HG03558 (cell line): ENCODE measurements at regions not wholly inside any gene's neighbourhood (a gene's known extent, or its start where the extent isn't known, plus 50 kb on each side); places are given as distances from the start of the nearest gene placed in this dataset.

Experiments used
- ATAC-seq: cut with Tn5 transposase; IDR thresholded peaks from one replicate; pipeline ENCODE4 v1.9.1; 2021; ENCODE audit warnings: moderate number of reproducible peaks; ENCODE audit not compliant: unreplicated experiment; ENCODE audit errors: extremely low read depth

- ATAC-seq = no peak
These were observed 279.5 kb downstream of the IRX1 start for GRCh38 chr5:3875144-3875543.

DNA sequence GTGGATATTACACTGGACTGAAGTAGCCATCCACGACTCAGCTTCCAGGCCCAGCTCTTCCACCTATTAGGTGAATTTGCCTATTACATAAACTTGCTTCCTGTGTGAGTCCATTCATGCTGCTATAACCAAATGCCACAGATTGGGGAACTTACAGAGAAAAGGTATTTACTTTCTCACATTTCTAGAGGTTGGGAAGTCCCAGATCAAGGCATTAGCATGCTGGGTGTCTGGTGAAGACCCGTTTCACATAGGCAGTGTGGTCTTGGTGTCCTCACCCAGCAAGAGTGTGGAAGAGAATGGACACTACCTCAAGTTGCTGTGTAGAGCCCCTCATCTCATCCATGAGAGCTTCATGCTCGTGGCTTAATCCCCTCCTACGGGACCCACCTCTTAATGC, 282.6 kb downstream of the IRX1 start:
- ATAC-seq = no peak

DNA sequence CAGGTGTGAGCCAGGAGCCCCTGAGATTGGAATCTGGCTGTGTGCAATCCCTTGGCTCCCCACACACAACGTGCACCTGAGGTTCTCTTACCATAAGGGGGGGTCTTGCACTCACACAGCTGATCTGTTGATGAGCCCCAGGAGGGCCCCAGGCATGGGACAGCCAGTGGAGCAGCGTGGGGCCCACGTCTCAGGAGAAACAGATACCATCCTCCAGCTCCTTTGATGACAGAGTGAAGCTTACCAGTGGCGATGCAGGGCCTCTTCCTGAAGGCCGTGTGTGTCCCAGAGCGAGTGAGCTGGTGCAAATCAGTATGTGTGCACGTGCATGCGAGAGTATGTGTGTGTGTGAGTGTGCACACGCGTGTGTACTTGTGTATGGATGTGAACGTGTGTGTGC, 287.4 kb downstream of the IRX1 start:
- ATAC-seq = no peak

- no peak for ATAC-seq
These were observed 291.2 kb downstream of the IRX1 start for GRCh38 chr5:3886524-3887451.

- ATAC-seq = no peak
These were observed 292.7 kb downstream of the IRX1 start for GRCh38 chr5:3888310-3888709.

DNA sequence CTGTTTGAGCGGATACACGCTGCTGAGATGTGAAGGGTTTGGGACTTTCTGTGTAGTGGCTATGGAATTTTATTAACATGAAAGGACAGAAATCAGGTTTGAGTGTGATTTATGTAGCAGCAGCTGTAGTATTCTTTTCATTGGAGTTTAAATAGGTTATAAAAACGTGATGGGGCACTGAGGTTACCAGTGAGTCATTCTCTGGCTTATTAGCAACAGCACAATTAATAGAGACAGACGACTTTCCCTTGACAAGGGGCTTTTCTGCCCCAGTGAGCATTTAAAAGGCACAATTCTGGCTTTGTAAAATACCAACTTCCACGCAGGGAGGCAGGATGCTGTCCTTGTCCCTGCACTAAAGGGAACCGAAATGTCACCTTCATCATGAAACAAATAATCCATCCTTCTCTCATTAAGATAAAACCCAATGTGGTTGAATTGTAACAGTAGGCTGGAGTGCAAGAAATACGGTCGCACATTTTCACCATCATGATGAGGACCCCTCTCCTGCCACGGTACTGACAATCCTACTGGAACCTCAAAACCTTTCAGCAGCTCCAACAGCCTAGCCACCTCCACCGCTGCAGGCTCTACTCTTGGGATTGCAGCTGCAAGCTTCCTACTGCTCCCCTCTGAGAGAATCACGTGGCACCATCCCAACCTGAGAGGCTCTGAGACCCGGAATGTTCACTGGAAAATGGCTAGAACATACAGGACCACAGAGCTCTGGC, 293.9 kb downstream of the IRX1 start:
- ATAC-seq = no peak

DNA sequence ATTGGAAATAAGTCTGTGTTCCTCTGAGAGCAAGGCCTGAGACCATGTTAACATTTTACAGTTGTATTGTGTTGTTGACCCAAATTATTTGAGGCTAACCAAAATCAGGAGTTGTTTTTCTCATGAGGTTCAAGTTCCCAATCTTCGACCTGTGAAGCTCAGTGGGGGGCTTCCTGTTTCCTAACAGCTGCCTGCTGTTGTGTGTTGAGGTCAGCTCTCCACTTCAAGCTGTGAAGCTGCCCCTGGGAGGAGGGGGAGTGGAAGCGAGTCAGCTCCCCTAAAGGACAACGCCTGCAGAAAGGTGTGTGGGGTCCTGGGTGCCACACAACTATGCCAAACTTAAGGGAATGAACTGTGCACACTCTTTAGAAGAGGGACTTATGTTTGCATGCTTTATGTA, 295.5 kb downstream of the IRX1 start:
- ATAC-seq = no peak

DNA sequence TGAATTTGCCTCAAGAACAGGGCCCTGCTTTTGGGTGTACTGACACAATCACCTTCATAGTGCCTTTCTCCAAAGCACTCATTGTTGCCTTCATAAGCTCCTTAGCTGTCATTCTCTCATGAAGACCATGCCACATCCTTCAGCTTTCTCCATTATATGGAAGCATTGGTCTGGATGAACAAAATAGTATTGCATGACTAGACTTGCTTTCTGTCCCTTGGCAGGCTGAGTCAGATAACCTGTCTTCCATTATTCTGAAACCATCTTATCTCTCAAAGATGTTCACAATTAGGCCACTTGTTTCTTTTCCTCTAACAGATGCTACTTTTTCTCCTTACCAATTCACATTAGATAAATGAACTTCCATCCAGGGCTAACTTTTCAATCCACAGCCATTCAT, 297.9 kb downstream of the IRX1 start:
- no peak for ATAC-seq

- no peak for ATAC-seq
These were observed 298.3 kb downstream of the IRX1 start for GRCh38 chr5:3893975-3894374.

DNA sequence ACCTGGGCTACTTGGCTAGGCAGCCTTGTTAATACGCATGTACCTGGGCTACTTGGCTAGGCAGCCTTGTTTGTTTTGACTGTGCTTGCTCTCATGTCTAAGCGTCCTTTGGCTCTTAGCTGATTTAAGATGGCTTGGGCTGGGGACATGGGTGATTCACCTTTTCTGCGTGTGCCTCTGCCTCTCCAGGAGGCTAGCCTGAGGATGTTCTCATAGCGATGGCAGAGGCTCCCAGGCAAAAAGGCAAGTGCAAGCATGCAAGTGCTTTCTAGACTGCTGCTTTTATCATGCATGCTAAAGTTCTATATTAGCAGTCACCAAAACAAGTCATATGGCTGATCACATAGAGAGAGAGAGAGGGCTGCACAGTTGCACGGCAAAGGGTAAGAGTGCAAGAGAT, 300.5 kb downstream of the IRX1 start:
- ATAC-seq = no peak

DNA sequence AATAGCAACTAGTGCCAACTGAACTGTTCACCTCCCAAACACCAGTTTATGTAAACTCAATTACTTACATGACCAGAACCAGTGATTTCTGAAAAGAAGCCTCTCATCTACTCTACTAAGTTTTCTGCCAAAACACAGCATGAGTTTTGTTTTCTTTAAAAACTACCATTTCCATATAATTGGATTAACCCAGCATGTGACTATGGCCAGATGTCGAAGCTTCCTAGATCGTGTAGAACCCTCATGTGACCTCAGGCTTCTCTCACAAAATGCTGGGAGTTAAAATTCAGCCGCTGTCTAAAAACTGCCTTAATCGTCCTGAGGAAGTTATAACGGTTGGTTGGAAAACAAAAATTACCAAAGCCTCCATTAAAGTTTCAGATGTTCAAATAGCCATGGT, 303.5 kb downstream of the IRX1 start:
- no peak for ATAC-seq

- no peak for ATAC-seq
These were observed 309.0 kb downstream of the IRX1 start for GRCh38 chr5:3904584-3904983.

GRCh38 chr5:3905031-3905430, 309.4 kb downstream of the IRX1 start:
- ATAC-seq = no peak

GRCh38 chr5:3905521-3905920, 309.9 kb downstream of the IRX1 start:
- no peak for ATAC-seq

DNA sequence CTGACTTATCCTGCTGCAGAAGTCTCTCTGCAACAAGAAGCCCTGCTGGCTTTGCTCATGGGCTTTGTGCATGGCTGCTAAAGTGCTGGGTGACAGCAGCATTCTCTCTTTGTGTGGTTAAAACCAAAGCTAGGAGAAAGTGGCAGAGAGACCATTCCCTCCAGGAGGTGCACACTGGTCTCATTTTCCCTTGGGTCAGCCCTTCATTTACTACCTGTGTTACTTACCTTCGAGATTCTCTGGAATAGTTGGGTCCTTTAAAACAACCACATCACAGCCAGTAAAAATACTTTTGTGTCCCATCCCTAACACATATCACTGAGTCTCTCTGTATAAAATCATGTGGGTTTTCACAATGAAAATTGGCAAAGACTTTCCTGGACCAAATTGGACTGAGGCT, 315.5 kb downstream of the IRX1 start:
- no peak for ATAC-seq

- no peak for ATAC-seq
These were observed 316.1 kb downstream of the IRX1 start for GRCh38 chr5:3911773-3912172.

GRCh38 chr5:3912790-3913189, 317.2 kb downstream of the IRX1 start:
- ATAC-seq = no peak

DNA sequence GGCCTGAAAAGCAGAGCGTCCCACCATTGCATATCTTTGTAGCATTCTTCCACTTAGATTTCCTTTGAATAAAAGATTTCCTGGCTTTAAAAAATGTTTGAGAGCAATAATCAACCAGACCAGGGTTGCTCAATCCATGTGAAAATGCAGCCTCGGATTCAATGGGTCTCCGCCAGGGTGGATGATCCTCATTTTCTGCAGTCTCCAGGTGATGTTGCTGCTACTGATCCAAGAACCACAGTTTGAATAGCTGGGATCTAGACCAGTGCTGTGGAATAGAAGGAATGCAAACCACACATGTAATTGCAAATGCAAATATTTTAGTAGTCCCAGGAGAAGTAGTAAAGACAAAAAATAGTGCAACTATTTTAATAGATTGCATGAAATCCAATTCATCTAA, 317.6 kb downstream of the IRX1 start:
- ATAC-seq = no peak

DNA sequence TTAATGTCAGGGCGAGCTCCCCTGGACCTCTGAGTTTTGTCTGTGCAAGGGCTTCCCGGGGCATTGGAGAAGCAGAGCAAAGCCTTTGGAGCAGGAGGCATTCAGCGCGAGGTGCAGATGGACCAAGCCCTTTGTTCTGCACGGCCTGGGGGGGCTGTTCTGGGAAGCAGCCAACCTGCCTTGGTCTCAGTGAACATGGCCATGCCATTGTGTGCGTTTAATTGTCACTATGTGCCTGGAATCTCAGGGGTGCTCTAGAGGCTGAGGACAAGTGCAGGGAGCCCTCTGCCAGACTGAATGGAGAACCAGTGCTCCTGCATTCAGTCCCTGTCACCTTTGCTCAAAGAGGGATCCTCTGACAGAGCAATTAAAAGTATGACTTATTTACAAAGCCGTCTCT, 329.4 kb downstream of the IRX1 start:
- ATAC-seq = no peak

DNA sequence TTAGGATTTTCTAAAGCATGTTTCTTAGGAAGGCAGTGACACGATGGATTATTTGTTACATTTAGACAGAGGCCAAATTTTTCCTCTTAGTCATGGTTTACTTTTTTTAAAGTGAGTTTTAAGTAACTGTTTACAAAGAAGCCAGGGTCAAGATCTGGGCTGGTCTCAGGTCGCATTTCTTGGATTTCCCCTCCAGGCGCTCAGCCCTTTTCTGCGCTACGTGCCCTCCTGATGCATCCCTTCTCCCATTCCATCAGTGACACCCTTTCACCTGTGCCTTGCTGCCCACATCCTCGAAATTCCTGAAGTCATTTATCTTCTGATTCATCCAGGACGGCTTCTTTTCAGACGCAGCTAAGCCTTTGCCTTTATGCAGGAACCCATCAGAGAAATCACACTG, 330.3 kb downstream of the IRX1 start:
- ATAC-seq = no peak

GRCh38 chr5:3929799-3930198, 334.2 kb downstream of the IRX1 start:
- no peak for ATAC-seq

- no peak for ATAC-seq
These were observed 336.3 kb downstream of the IRX1 start for GRCh38 chr5:3931976-3932375.
